ENCODE measurements at regions not wholly inside any gene's neighbourhood (a gene's known extent, or its start where the extent isn't known, plus 50 kb on each side); places are given as distances from the start of the nearest gene placed in this dataset.

GRCh38 chr3:193114431-193115340 lies 126.3 kb upstream of the PLAAT1 start:
- H3K27ac ChIP-seq (replicated peaks) = no peak overlapping the region
- no peak for TF ChIP-seq POLR2AphosphoS5 (IDR thresholded peaks at IDR 0.05; ENCODE audit: low read depth)
- TF ChIP-seq SPI1 (IDR thresholded peaks at IDR 0.05; ENCODE audit: borderline replicate concordance, low read depth) = no peak
- no peak for TF ChIP-seq GABPA (IDR thresholded peaks at IDR 0.05; ENCODE audit: low read depth)
- TF ChIP-seq CTCF (IDR thresholded peaks at IDR 0.05; ENCODE audit: insufficient read depth, low read length) = no peak
- TF ChIP-seq REST (IDR thresholded peaks at IDR 0.05; ENCODE audit: insufficient replicate concordance, low read depth) = no peak
- no peak for DNase-seq (ENCODE audit: low read depth in 1 of 2, low spot score in 1 of 2)

GRCh38 chr3:193116871-193117270 lies 124.2 kb upstream of the PLAAT1 start:
- H3K27ac ChIP-seq (replicated peaks) = no peak overlapping the region
- H3K4me3 ChIP-seq (replicated peaks; ENCODE audit: insufficient read depth, low read length) = no peak overlapping the region
- TF ChIP-seq GABPA (IDR thresholded peaks at IDR 0.05; ENCODE audit: low read depth) (no peak), POLR2AphosphoS5 (IDR thresholded peaks at IDR 0.05; ENCODE audit: low read depth) (no peak), SPI1 (IDR thresholded peaks at IDR 0.05; ENCODE audit: borderline replicate concordance, low read depth) (no peak), CTCF (IDR thresholded peaks at IDR 0.05; ENCODE audit: insufficient read depth, low read length) (no peak), REST (IDR thresholded peaks at IDR 0.05; ENCODE audit: insufficient replicate concordance, low read depth) (no peak)
- no peak for DNase-seq (ENCODE audit: low read depth in 1 of 2, low spot score in 1 of 2)
- H3K27me3 ChIP-seq (ENCODE audit: insufficient read depth, poor library complexity, severe bottlenecking) = no peaks in the 10 kb centered on the region

More at GRCh38 chr3:193114431-193115340, 126.3 kb upstream of the PLAAT1 start:
- Histone ChIP-seq H3K27me3 (ENCODE audit: insufficient read depth, poor library complexity, severe bottlenecking) (no peaks in the 10 kb centered on the region), H3K4me3 (replicated peaks; ENCODE audit: insufficient read depth, low read length) (no peak overlapping the region)

GRCh38 chr3:193118907-193119306 lies 122.1 kb upstream of the PLAAT1 start:
- no peak for DNase-seq (ENCODE audit: low read depth in 1 of 2, low spot score in 1 of 2)
- no peak for TF ChIP-seq SPI1 (IDR thresholded peaks at IDR 0.05; ENCODE audit: borderline replicate concordance, low read depth)
- no peak for TF ChIP-seq CTCF (IDR thresholded peaks at IDR 0.05; ENCODE audit: insufficient read depth, low read length)
- TF ChIP-seq REST (IDR thresholded peaks at IDR 0.05; ENCODE audit: insufficient replicate concordance, low read depth) = no peak
- no peak for TF ChIP-seq POLR2AphosphoS5 (IDR thresholded peaks at IDR 0.05; ENCODE audit: low read depth)
- no peak overlapping the region for H3K27ac ChIP-seq (replicated peaks)
- no peak overlapping the region for H3K4me3 ChIP-seq (replicated peaks; ENCODE audit: insufficient read depth, low read length)
- H3K27me3 ChIP-seq (ENCODE audit: insufficient read depth, poor library complexity, severe bottlenecking) = no peaks in the 10 kb centered on the region
